ENCODE measurements at regions not wholly inside any gene's neighbourhood (a gene's known extent, or its start where the extent isn't known, plus 50 kb on each side); places are given as distances from the start of the nearest gene placed in this dataset.

DNA sequence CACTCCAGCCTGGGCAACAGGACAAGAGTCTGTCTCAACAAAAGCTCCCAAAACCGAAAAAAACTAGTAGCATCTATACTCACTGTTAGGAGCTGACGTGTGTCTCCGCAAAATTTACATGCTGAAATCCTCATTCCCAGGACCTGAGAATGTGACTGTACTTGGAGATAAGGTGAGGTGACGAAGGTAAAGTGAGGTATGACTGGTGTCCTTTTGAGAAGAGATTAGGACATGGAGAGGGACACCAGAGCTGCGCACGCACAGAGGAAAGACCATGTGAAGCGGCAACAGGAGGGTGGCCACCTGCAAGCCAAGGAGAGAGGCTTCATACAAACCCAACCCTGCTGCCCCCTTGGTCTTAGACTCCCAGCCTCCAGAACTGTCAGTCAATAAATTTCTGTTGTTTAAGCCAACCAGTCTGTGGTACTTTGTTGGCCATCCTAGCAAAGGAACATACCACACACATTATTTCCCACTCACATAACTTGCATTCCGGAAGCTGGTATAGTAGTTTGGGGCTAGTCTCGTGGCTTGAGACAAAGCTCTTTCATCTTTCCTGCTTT, 1154.0 kb upstream of the CELF2 start:
- H3K9me2 ChIP-seq (ENCODE audit: low read depth, low read length): no peaks in the 10 kb centered on the region
- TF ChIP-seq, protein P1, sequence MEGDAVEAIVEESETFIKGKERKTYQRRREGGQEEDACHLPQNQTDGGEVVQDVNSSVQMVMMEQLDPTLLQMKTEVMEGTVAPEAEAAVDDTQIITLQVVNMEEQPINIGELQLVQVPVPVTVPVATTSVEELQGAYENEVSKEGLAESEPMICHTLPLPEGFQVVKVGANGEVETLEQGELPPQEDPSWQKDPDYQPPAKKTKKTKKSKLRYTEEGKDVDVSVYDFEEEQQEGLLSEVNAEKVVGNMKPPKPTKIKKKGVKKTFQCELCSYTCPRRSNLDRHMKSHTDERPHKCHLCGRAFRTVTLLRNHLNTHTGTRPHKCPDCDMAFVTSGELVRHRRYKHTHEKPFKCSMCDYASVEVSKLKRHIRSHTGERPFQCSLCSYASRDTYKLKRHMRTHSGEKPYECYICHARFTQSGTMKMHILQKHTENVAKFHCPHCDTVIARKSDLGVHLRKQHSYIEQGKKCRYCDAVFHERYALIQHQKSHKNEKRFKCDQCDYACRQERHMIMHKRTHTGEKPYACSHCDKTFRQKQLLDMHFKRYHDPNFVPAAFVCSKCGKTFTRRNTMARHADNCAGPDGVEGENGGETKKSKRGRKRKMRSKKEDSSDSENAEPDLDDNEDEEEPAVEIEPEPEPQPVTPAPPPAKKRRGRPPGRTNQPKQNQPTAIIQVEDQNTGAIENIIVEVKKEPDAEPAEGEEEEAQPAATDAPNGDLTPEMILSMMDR (IDR thresholded peaks at IDR 0.05; ENCODE audit: low read length): no peak
- no peak for TF ChIP-seq EZH2 (IDR thresholded peaks at IDR 0.05; ENCODE audit: borderline replicate concordance, low read length)
- H3K79me2 ChIP-seq (ENCODE audit: insufficient read depth, low read length): no peaks in the 10 kb centered on the region
- H3K36me3 ChIP-seq (ENCODE audit: insufficient read depth, low read length): no peaks in the 10 kb centered on the region
- no peaks in the 10 kb centered on the region for H3K4me1 ChIP-seq (ENCODE audit: insufficient read depth, low read length, severe bottlenecking)
- H3K9me3 ChIP-seq (ENCODE audit: low read length): no peaks in the 10 kb centered on the region
- H3K9ac ChIP-seq (ENCODE audit: low read length): no peak overlapping the region
- no peaks in the 10 kb centered on the region for H4K20me1 ChIP-seq (ENCODE audit: insufficient read depth, low read length)
- no peaks in the 10 kb centered on the region for H3K27me3 ChIP-seq (ENCODE audit: insufficient read depth, low read length)
- H2AFZ ChIP-seq (ENCODE audit: low read length): no peak overlapping the region
- no peak overlapping the region for H3K4me3 ChIP-seq (ENCODE audit: low read depth, low read length, poor library complexity, severe bottlenecking)
- no peak overlapping the region for H3K4me2 ChIP-seq (ENCODE audit: low read length)
- H3F3A ChIP-seq (ENCODE audit: insufficient read depth, low read length): no peaks in the 10 kb centered on the region
- H3K27ac ChIP-seq (ENCODE audit: low read depth, low read length, poor library complexity, severe bottlenecking): no peak overlapping the region

DNA sequence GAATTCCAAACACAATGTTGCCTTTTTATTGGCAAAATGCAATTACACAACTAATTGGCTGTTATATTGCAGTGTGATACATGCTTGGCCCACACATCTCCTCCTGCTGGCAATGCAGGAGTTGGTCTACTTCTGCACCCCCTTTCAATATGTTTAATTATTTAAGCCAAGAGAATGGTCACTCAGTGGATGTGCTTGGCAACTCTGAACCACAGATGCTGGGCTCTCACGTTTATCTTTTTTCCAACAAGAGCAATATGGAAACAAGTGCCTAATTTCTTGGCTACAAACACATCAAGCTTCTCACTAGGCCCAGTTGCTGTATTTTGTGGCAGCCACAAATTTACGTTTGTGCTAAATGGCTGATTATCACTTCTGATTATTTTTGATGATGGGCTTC, 1149.2 kb upstream of the CELF2 start:
- H3K27me3 ChIP-seq (ENCODE audit: insufficient read depth, low read length): no peaks in the 10 kb centered on the region

DNA sequence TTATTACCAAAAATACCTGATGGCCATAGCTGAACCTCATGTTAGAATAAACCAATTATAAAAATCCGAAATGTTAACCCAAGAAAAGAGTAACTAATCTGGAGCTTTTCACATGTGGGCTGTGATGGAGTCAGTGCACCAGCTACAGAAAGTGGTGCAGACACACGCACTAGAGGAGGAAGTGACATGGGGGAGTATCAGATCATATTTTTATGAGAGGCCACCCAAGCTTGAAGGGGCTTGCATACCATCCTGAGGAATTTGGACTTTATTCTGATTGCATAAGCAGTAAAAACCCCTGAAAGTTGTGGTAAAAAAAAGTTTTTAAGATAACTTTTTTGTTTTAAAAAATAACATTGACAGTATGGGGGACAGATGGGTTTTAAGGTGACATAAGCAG, 1148.5 kb upstream of the CELF2 start:
- H3K4me2 ChIP-seq (ENCODE audit: low read length): no peak overlapping the region
- no peak overlapping the region for H3K4me3 ChIP-seq (ENCODE audit: low read depth, low read length, poor library complexity, severe bottlenecking)
- H3K27ac ChIP-seq (ENCODE audit: low read depth, low read length, poor library complexity, severe bottlenecking): no peak overlapping the region
- no peaks in the 10 kb centered on the region for H3K36me3 ChIP-seq (ENCODE audit: insufficient read depth, low read length)
- TF ChIP-seq, protein P1 (IDR thresholded peaks at IDR 0.05; ENCODE audit: low read length): no peak
- no peak for TF ChIP-seq EZH2 (IDR thresholded peaks at IDR 0.05; ENCODE audit: borderline replicate concordance, low read length)
- no peaks in the 10 kb centered on the region for H3K9me2 ChIP-seq (ENCODE audit: low read depth, low read length)
- H3K9me3 ChIP-seq (ENCODE audit: low read length): no peaks in the 10 kb centered on the region
- no peaks in the 10 kb centered on the region for H4K20me1 ChIP-seq (ENCODE audit: insufficient read depth, low read length)
- H3K9ac ChIP-seq (ENCODE audit: low read length): no peak overlapping the region
- H3K27me3 ChIP-seq (ENCODE audit: insufficient read depth, low read length): no peaks in the 10 kb centered on the region
- no peak overlapping the region for H2AFZ ChIP-seq (ENCODE audit: low read length)
- no peaks in the 10 kb centered on the region for H3K4me1 ChIP-seq (ENCODE audit: insufficient read depth, low read length, severe bottlenecking)
- no peaks in the 10 kb centered on the region for H3F3A ChIP-seq (ENCODE audit: insufficient read depth, low read length)
- H3K79me2 ChIP-seq (ENCODE audit: insufficient read depth, low read length): no peaks in the 10 kb centered on the region

More for the DNA sequence above, 1149.2 kb upstream of the CELF2 start:
- H3K4me1 ChIP-seq (ENCODE audit: insufficient read depth, low read length, severe bottlenecking): no peaks in the 10 kb centered on the region
- H3K9me3 ChIP-seq (ENCODE audit: low read length): no peaks in the 10 kb centered on the region
- H3K4me2 ChIP-seq (ENCODE audit: low read length): no peak overlapping the region
- no peaks in the 10 kb centered on the region for H3F3A ChIP-seq (ENCODE audit: insufficient read depth, low read length)
- H3K4me3 ChIP-seq (ENCODE audit: low read depth, low read length, poor library complexity, severe bottlenecking): no peak overlapping the region
- H4K20me1 ChIP-seq (ENCODE audit: insufficient read depth, low read length): no peaks in the 10 kb centered on the region
- no peak overlapping the region for H2AFZ ChIP-seq (ENCODE audit: low read length)
- no peak for TF ChIP-seq EZH2 (IDR thresholded peaks at IDR 0.05; ENCODE audit: borderline replicate concordance, low read length)
- TF ChIP-seq, protein P1 (IDR thresholded peaks at IDR 0.05; ENCODE audit: low read length): no peak
- no peak overlapping the region for H3K9ac ChIP-seq (ENCODE audit: low read length)
- no peak overlapping the region for H3K27ac ChIP-seq (ENCODE audit: low read depth, low read length, poor library complexity, severe bottlenecking)
- no peaks in the 10 kb centered on the region for H3K36me3 ChIP-seq (ENCODE audit: insufficient read depth, low read length)
- H3K9me2 ChIP-seq (ENCODE audit: low read depth, low read length): no peaks in the 10 kb centered on the region
- H3K79me2 ChIP-seq (ENCODE audit: insufficient read depth, low read length): no peaks in the 10 kb centered on the region
